CD4-positive, alpha-beta memory T cell (primary cell): ENCODE measurements at regions not wholly inside any gene's neighbourhood (a gene's known extent, or its start where the extent isn't known, plus 50 kb on each side); places are given as distances from the start of the nearest gene placed in this dataset.

Experiments used
- CTCF ChIA-PET: fragments of 350-600 bp; sonication (Branson Sonifier 250); formaldehyde crosslinking; loops from one replicate; lab custom pipeline; 2021; ENCODE audit warnings: inconsistent platforms; ENCODE audit not compliant: partially characterized antibody; lab: Charles Lee
- POLR2A ChIA-PET: fragments of 350-600 bp; sonication (Branson Sonifier 250); formaldehyde crosslinking; loops from one replicate; lab custom pipeline; 2021; ENCODE audit not compliant: partially characterized antibody; lab: Charles Lee
- DNase-seq, 5 donors: peaks; one replicate each; pipeline versions ENCODE4 v3.0.0 to v3.0.0-alpha.2; 2020 to 2022; ENCODE audit warnings: mixed read lengths in 1 of 5
- H3K27ac ChIP-seq: one replicate; pipeline ENCODE4 v1.7.0; 2013; ENCODE audit warnings: low read depth, low read length
- H3K27me3 ChIP-seq: 2 replicates; pipeline ENCODE4 v1.7.0; 2013; ENCODE audit warnings: mild to moderate bottlenecking, low read length, moderate library complexity; ENCODE audit not compliant: insufficient read depth
- H3K36me3 ChIP-seq: 2 replicates; pipeline ENCODE4 v1.7.0; 2013; ENCODE audit warnings: mild to moderate bottlenecking, low read length, moderate library complexity; ENCODE audit not compliant: insufficient read depth
- H3K4me1 ChIP-seq: 2 replicates; pipeline ENCODE4 v1.7.0; 2013; ENCODE audit warnings: mild to moderate bottlenecking, low read length, moderate library complexity; ENCODE audit not compliant: insufficient read depth
- H3K4me3 ChIP-seq, 2 donors: one replicate each; pipeline ENCODE4 v1.7.0; 2013; ENCODE audit warnings: low read length in 2 of 2, mild to moderate bottlenecking in 1 of 2
- H3K9me3 ChIP-seq, 2 donors: one replicate each; pipeline ENCODE4 v1.7.0; 2013; ENCODE audit warnings: low read length in 2 of 2, control low read depth in 1 of 2; ENCODE audit not compliant: control insufficient read depth in 1 of 2
- H3K27ac Mint-ChIP-seq, 7 donors: one replicate each; pipeline ENCODE4 v1.8.0; 2020 to 2021; ENCODE audit warnings: mixed read lengths in 7 of 7, mild to moderate bottlenecking in 6 of 7, inconsistent platforms in 3 of 7, moderate library complexity in 3 of 7
- H3K27me3 Mint-ChIP-seq, 2 donors: one replicate each; pipeline ENCODE4 v1.8.0; 2020 to 2021; ENCODE audit warnings: mixed read lengths in 2 of 2
- H3K36me3 Mint-ChIP-seq, 2 donors: one replicate each; pipeline ENCODE4 v1.8.0; 2020 to 2021; ENCODE audit warnings: mixed read lengths in 2 of 2, inconsistent platforms in 1 of 2, mild to moderate bottlenecking in 1 of 2
- H3K4me1 Mint-ChIP-seq, 4 donors: one replicate each; pipeline ENCODE4 v1.8.0; 2020 to 2021; ENCODE audit warnings: mixed read lengths in 4 of 4, mild to moderate bottlenecking in 1 of 4
- H3K4me3 Mint-ChIP-seq, 8 donors: one replicate each; pipeline ENCODE4 v1.8.0; 2020 to 2021; ENCODE audit warnings: mixed read lengths in 8 of 8, mild to moderate bottlenecking in 7 of 8, moderate library complexity in 6 of 8, inconsistent platforms in 3 of 8
- H3K9me3 Mint-ChIP-seq, 8 donors: one replicate each; pipeline ENCODE4 v1.8.0; 2020 to 2021; ENCODE audit warnings: mixed read lengths in 8 of 8, mild to moderate bottlenecking in 5 of 8, inconsistent platforms in 3 of 8, moderate library complexity in 1 of 8
- intact Hi-C: fragments of 100-400 bp; cut with micrococcal nuclease; formaldehyde crosslinking; loops from one replicate; pipeline ENCODE4 v1.15.1; 2023

DNA sequence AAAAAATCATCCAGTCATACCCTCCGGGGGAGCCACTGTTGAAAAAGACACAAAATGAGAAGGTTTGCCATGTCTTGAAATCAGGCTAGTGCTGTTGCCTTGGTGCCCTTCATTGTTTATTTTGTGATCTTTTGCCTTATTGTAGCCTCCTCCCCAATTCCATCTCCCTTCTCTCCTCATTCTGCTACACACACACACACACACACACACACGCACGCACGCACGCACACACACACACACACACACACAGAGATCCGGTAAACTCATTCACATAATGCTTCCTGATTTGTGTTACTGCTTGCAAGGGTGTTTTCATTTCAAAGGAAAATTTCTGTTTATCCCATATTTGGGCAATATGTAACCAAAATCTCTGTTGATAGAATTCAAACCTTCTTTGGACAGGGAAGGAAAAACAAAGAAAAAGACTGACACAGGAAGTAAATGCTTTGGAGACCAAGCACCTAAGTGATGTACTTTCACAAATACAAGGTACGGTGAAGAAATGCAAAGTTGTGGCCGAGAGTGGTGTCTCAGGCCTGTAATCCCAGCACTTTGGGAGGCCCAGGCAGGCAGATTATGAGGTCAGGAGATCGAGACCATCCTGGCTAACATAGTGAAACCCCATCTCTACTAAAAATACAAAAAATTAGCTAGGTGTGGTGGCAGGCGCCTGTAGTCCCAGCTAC lies 141.1 kb upstream of the CDK13 start:
- no peaks in the 10 kb centered on the region for H3K9me3 Mint-ChIP-seq
- peaks cover 1 to 14% of the 10 kb centered on the region in 2 donors for H3K27me3 Mint-ChIP-seq
- H3K27me3 ChIP-seq = no peaks in the 10 kb centered on the region
- ChIA-PET CTCF (interaction anchor here (0.5 kb wide), 1 partner anchor 93 kb away, joined by 3 read pairs; no protein-coding TSS in a partner anchor), POLR2A (no interaction called here)
- H3K4me1 ChIP-seq = no peaks in the 10 kb centered on the region
- H3K36me3 Mint-ChIP-seq = no peaks in the 10 kb centered on the region
- H3K27ac ChIP-seq = no peak overlapping the region
- no peak for DNase-seq
- no peak overlapping the region for H3K4me3 Mint-ChIP-seq
- H3K9me3 ChIP-seq = no peaks in the 10 kb centered on the region
- H3K4me3 ChIP-seq = no peak overlapping the region
- H3K36me3 ChIP-seq = no peaks in the 10 kb centered on the region
- H3K4me1 Mint-ChIP-seq = no peaks in the 10 kb centered on the region
- H3K27ac Mint-ChIP-seq = no peak overlapping the region
- intact Hi-C loops = no loop called here

DNA sequence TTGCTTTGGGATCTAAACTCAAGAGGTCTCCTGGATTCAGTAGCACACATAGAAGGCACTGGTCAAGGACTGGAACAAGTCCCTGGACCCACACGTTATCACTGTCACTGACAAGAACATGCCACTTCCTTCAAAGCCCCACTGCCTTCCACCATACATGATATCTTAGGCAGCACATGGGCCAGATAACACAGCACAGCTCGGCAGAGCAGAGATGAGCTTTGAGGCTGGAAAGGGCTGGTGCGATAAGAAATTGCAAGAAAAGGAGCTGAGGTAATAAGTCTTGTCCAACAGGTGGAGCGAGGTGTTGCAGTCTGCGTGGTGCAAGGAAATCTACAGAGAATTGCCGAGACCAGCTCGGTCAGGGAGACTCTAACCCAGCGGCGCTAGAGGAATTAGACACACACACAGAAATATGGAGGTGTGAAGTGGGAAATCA lies 139.8 kb upstream of the CDK13 start:
- ChIA-PET CTCF (no interaction called here), POLR2A (no interaction called here)
- Histone ChIP-seq H3K4me1 (no peaks in the 10 kb centered on the region), H3K4me3 (no peak overlapping the region), H3K27ac (no peak overlapping the region), H3K9me3 (no peaks in the 10 kb centered on the region), H3K36me3 (no peaks in the 10 kb centered on the region), H3K27me3 (no peaks in the 10 kb centered on the region)
- H3K4me3 Mint-ChIP-seq = no peak overlapping the region
- no peak for DNase-seq
- H3K9me3 Mint-ChIP-seq = no peaks in the 10 kb centered on the region
- no peaks in the 10 kb centered on the region for H3K4me1 Mint-ChIP-seq
- no peaks in the 10 kb centered on the region for H3K36me3 Mint-ChIP-seq
- H3K27ac Mint-ChIP-seq = no peak overlapping the region
- peaks cover 8 to 20% of the 10 kb centered on the region in 2 donors for H3K27me3 Mint-ChIP-seq
- intact Hi-C loops = no loop called here

DNA sequence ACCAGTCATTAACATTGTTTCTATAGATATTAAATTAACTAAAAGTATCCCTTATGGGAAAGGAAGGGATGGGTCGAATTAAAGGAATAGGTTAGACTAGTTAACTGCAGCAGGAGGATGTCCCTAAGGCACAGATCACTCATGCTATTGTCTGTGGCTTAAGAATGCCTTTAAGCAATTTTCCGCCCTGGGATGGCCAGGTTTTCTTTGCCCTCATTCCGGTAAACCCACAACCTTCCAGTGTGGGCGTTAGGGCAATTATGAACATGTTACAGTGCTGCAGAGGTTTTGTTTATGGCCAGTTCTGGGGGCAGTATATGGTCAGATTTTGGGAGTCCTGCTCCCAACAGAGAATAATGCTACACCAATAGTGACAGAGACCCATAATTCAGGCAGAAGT lies 139.3 kb upstream of the CDK13 start:
- DNase-seq = no peak
- peaks cover 13 to 22% of the 10 kb centered on the region in 2 donors for H3K27me3 Mint-ChIP-seq
- Histone ChIP-seq H3K36me3 (no peaks in the 10 kb centered on the region), H3K4me3 (no peak overlapping the region), H3K27ac (no peak overlapping the region), H3K9me3 (no peaks in the 10 kb centered on the region), H3K27me3 (no peaks in the 10 kb centered on the region), H3K4me1 (no peaks in the 10 kb centered on the region)
- POLR2A ChIA-PET = no interaction called here
- CTCF ChIA-PET = no interaction called here
- no peaks in the 10 kb centered on the region for H3K36me3 Mint-ChIP-seq
- no peak overlapping the region for H3K4me3 Mint-ChIP-seq
- intact Hi-C loops = no loop called here
- no peaks in the 10 kb centered on the region for H3K4me1 Mint-ChIP-seq
- H3K9me3 Mint-ChIP-seq = no peaks in the 10 kb centered on the region
- no peak overlapping the region for H3K27ac Mint-ChIP-seq

DNA sequence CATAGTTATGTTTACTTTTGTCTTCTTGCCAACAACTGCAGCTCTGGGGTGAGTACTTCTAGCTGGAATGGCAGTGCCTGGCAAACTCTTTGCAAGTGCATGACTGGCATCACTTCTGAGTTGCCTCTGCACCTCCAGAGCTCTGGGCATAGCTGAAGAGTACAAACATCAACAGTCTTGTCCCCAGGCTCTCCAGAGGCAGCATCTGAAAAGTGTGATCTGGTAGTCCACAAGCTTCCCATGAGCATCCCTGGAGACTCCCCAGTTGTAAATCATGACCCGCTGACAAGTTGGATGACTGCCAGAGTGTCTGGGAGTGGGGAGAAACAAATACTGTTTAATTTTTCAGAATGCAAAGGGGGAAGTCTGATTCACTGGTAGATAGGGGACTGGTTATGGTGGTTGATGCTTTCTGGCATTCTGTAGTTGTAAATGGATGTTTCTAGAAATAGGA lies 138.9 kb upstream of the CDK13 start:
- Histone ChIP-seq H3K4me3 (no peak overlapping the region), H3K9me3 (no peaks in the 10 kb centered on the region), H3K4me1 (no peaks in the 10 kb centered on the region), H3K27ac (no peak overlapping the region), H3K36me3 (no peaks in the 10 kb centered on the region), H3K27me3 (no peaks in the 10 kb centered on the region)
- CTCF ChIA-PET = interaction anchor here (0.6 kb wide), 1 partner anchor 9 kb away, joined by 3 read pairs; no protein-coding TSS in a partner anchor
- intact Hi-C loops = no loop called here
- POLR2A ChIA-PET = no interaction called here
- Mint-ChIP-seq H3K27me3 (peaks cover 17 to 26% of the 10 kb centered on the region in 2 donors), H3K4me1 (no peaks in the 10 kb centered on the region), H3K4me3 (no peak overlapping the region), H3K27ac (no peak overlapping the region), H3K36me3 (no peaks in the 10 kb centered on the region), H3K9me3 (no peaks in the 10 kb centered on the region)
- DNase-seq = no peak

DNA sequence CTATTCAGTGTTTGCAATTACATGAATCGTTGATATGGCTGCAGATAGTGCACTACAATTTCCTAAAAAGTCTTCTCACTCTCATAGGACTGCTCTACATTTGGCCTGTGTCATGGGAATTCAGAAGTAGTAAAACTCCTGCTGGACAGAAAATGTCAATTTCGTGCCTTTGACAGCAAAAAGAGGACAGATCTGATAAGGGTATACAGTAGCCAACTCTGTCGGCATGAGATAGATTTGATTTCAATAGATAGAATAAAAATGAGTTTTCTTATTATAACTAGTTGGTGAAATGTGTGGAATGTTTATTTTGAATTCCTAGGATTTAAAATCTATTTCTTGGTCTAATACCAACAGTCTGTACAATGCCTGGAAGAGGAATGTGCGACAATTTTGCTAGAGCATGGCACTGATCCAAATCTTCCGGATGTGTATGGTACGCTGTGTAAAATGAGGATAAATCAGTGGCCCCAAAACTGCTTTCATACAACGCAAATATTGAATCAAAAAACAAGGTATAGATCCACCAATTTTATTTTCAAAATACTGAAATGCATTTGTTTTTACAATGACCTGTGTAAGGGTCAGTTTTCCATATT lies 133.5 kb upstream of the CDK13 start:
- intact Hi-C loops = no loop called here
- Histone ChIP-seq H3K4me1 (no peaks in the 10 kb centered on the region), H3K27me3 (no peaks in the 10 kb centered on the region), H3K4me3 (no peak overlapping the region), H3K9me3 (no peaks in the 10 kb centered on the region), H3K36me3 (no peaks in the 10 kb centered on the region), H3K27ac (no peak overlapping the region)
- Mint-ChIP-seq H3K9me3 (no peaks in the 10 kb centered on the region), H3K27ac (no peak overlapping the region), H3K4me1 (no peaks in the 10 kb centered on the region), H3K4me3 (no peak overlapping the region), H3K27me3 (peaks cover 24 to 35% of the 10 kb centered on the region in 2 donors), H3K36me3 (no peaks in the 10 kb centered on the region)
- no peak for DNase-seq
- CTCF ChIA-PET = no interaction called here
- POLR2A ChIA-PET = no interaction called here

DNA sequence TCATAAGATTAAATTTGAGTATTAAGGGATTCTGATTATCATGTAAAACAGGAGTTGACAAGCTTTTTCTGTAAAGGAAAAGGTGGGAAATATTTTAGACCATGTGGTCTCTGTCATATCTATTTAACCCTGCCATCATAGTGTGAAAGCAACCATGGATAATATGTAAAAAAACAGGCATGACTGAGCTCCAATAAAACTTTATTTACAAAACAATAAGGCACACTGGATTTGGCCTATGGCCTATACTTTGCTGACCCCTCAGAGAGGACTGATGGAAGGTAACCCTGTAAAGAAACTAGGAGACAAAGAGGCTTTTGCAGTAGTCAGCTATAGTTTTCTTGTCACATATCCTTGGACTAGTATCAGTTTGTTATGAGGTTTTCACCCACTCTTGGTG lies 130.5 kb upstream of the CDK13 start:
- no peak for DNase-seq
- POLR2A ChIA-PET = no interaction called here
- H3K4me1 Mint-ChIP-seq = no peaks in the 10 kb centered on the region

DNA sequence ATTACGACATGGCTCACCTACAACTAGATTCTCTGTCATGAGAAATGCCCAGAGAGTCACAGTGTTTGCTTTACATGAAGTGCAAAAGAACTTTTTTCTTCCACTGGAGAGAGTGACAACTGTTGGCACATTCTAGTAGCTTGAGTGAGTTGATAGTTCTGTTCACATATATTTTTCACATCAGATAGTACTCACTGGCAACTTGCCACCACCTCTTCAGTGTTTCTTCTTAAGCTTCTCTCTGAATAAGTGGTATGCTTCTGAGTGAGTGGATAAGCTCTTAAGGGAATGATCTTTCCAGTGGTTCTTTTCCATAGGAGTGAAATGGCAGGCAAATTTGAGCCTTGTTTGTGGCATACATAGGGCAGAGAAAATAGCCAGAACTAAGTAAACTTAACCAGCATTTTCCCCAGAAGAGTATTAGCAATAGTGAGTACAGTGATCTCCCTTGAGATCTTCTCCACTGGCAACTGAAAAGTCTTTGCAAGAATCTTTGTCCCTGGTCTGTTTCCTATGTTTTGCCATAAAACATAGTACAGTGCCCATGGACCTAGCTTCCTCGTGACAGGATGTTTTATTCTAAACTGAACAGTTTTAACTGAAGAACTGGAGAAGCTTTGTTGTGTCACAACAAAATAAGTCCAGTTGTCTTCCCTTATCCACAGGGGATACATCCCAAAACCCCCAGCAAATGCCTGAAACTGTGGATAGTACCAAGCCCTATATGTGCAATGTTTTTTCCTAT lies 125.4 kb upstream of the CDK13 start:
- H3K27me3 Mint-ChIP-seq = peaks cover 29 to 33% of the 10 kb centered on the region in 2 donors
- Histone ChIP-seq H3K27me3 (peaks cover 14% of the 10 kb centered on the region), H3K27ac (no peak overlapping the region), H3K4me1 (no peaks in the 10 kb centered on the region), H3K36me3 (no peaks in the 10 kb centered on the region), H3K9me3 (no peaks in the 10 kb centered on the region), H3K4me3 (no peak overlapping the region)
- H3K4me1 Mint-ChIP-seq = peaks cover 0 to 2% (median 0%) of the 10 kb centered on the region in 4 donors
- H3K9me3 Mint-ChIP-seq = no peaks in the 10 kb centered on the region
- H3K4me3 Mint-ChIP-seq = no peak overlapping the region
- intact Hi-C loops = no loop called here
- no peaks in the 10 kb centered on the region for H3K36me3 Mint-ChIP-seq
- H3K27ac Mint-ChIP-seq = no peak overlapping the region
- POLR2A ChIA-PET = no interaction called here
- CTCF ChIA-PET = no interaction called here
- DNase-seq = no peak

More for the DNA sequence above, 130.5 kb upstream of the CDK13 start:
- Histone ChIP-seq H3K4me1 (no peaks in the 10 kb centered on the region), H3K27ac (no peak overlapping the region), H3K36me3 (no peaks in the 10 kb centered on the region), H3K4me3 (no peak overlapping the region), H3K27me3 (no peaks in the 10 kb centered on the region), H3K9me3 (no peaks in the 10 kb centered on the region)
- no peaks in the 10 kb centered on the region for H3K9me3 Mint-ChIP-seq
- CTCF ChIA-PET = interaction anchor here (0.7 kb wide), 1 partner anchor 8 kb away, joined by 3 read pairs; no protein-coding TSS in a partner anchor
- no peaks in the 10 kb centered on the region for H3K36me3 Mint-ChIP-seq
- no peak overlapping the region for H3K4me3 Mint-ChIP-seq
- H3K27me3 Mint-ChIP-seq = peaks cover 31 to 38% of the 10 kb centered on the region in 2 donors
- no peak overlapping the region for H3K27ac Mint-ChIP-seq
- intact Hi-C loops = no loop called here
